ELF-1 (cell line): ENCODE measurements at regions not wholly inside any gene's neighbourhood (a gene's known extent, or its start where the extent isn't known, plus 50 kb on each side); places are given as distances from the start of the nearest gene placed in this dataset.

Experiments used
- DNase-seq: peaks from one replicate; pipeline ENCODE4 v3.0.0-alpha.2; 2016; ENCODE audit warnings: low read depth, low spot score

DNA sequence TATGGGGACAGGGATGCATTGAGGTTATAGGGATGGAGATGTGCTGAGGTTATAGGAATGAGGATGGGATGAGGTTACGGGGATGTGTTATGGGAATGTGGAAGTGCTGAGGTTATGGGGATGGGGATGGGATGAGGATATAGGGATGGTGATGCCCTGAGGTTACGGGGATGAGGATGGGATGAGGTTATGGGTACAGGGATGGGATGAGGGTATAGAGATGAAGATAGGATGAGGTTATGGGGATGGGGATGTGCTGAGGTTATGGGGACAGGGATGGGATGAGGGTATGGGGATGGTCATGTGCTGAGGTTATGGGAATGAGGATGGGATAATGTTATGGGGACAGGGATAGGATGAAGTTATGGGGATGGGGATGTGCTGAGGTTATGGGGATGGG lies 542.8 kb downstream of the CDH26 start:
- DNase-seq = no peak

- no peak for DNase-seq
Measured at GRCh38 chr20:60502881-60503280, 544.7 kb downstream of the CDH26 start.

DNA sequence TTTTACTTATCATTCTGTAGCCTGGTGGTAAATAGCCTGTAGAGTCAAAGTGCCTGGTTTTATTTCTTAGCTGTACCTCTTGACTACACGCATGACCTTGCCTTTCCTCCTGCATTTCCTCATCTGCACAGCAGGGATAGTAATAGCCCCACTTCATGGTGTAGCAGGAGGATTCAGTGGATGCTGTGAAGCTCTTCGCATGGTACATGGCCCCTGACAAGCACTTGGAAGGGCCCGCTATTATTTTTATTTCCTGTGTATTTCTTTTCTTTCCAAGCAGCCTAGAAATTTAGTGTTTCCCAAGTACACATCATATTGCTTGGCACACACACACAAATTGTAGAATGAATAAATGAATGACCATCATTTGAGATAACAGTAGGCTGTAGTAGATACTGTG lies 547.2 kb downstream of the CDH26 start:
- DNase-seq = no peak

DNA sequence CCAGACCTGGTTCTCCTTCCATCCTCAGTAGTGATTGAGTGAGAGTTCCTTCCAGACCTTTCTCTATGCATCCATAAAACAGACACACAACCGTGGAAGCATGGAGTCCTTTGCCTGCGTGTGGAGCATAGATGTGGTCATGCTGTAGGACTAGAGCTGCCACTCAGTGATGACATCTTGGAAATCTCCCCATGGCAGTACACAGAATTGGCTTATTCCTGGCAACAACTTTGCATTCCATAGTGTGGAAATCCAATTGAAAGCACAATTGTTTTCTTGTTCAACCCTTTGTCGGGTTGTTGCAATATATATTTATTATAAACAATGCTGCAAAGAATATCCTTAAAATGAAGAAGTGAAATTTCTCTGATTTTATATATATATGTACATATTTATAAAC lies 547.8 kb downstream of the CDH26 start:
- no peak for DNase-seq

DNA sequence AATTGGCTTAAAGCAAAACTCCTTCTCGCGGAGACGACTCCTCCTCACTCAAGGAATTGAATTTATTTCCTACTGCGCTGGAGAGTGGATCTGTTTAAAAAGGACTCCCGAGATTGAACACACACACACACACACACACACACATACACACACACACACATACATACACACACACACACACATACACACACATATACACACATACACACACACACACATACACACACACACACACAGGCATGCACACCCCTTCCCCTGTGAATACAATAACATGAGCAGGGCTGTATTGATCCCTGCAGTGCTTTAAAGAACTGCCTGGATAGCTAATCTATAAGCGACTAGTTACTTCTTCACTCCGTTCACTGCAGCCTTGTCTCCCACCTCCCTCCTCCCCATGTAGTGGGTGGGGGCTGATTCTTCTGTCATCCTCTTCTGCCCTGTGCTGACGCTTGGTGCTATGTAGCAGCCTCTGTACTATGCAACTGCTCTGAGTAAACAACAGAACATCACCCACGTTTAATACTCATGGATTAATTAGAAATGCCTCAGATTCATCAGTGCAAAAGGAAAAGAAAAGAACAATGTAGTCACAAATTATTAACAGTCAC lies 549.0 kb downstream of the CDH26 start:
- no peak for DNase-seq

- no peak for DNase-seq
Measured at GRCh38 chr20:60509407-60509806, 551.2 kb downstream of the CDH26 start.

DNA sequence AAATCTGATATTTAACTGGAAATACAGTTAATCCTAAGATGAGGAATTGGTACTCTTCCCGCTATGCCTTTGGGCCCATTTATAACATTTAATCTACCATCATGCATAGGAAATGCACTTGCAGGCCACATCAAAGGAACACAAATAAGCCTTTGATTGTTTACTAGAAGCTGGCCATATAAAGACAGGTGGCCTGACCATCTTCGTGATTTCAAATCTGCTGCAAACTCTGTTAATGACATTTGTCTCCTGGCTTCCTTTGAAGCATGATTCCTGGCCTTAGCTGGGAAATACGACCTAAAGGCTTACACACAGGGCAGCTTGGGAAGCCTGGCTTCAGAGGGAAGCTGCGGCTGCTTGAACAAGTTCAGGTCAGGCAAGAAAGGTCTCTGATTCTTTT lies 552.1 kb downstream of the CDH26 start:
- DNase-seq = no peak

GRCh38 chr20:60512443-60512842 lies 554.2 kb downstream of the CDH26 start:
- DNase-seq = peak; percentile 66

DNA sequence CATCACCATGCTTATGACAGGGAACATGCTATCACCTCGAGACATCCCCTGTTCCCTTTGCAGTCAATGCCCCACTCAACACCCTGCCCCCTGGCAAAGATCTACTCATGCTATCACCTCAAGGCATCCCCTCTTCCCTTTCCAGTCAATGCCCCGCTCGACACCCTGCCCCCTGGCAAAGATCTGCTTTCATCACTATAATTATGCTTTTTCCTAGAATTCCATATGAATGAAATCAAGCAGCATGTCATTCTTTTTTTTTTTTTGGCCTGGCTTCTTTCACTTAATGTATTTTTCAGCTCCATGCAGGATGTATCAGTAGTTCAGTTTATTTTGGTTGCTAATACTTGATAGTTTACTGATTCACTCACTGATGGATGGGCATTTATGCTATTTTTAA lies 554.9 kb downstream of the CDH26 start:
- DNase-seq = no peak

GRCh38 chr20:60516442-60516841 lies 558.2 kb downstream of the CDH26 start:
- no peak for DNase-seq

DNA sequence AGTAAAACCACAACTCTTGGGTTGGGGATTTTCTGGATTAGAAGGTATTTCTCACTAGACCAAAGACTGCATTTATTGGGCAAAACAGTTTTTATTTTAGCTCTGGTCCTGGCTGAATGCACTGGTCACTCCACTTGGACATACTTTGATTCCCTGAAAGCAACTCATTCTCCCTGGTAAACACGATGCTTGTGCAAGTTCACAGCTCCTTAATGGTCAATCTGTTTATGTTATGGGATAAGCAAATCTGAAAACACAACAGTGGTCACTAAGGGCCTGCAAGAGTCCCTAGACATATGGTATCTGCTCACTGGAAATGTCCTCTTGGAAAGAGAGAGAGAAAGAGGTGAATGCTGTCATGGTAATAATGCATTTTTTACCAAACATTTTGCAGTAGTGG lies 559.8 kb downstream of the CDH26 start:
- DNase-seq = no peak

GRCh38 chr20:60525397-60525796 lies 567.2 kb downstream of the CDH26 start:
- no peak for DNase-seq

GRCh38 chr20:60527656-60528055 lies 569.4 kb downstream of the CDH26 start:
- no peak for DNase-seq

- no peak for DNase-seq
Measured at GRCh38 chr20:60528141-60528540, 569.9 kb downstream of the CDH26 start.

GRCh38 chr20:60529149-60529548 lies 570.9 kb downstream of the CDH26 start:
- no peak for DNase-seq

DNA sequence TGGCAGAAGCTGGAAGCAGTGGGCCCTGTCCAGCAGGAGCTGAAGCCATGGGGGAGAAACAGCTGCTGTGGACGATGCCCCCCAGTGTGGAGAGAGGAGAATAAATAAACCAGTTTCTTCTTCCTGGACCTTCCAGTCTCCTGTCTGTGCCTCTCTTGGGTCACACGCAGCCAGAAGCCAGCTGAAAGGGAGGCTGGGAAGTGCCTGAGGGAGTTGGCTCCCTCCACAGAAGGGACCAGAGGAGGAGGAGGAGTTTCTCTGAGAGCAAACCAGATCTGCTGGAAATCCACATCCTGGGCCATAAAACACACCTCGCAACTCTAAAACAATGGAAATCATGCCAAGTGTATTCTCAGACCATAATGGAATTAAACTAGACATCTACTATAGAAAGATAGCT lies 577.0 kb downstream of the CDH26 start:
- DNase-seq = peak; percentile 65

GRCh38 chr20:60540591-60540990 lies 582.4 kb downstream of the CDH26 start:
- no peak for DNase-seq

GRCh38 chr20:60541991-60542390 lies 583.8 kb downstream of the CDH26 start:
- no peak for DNase-seq

GRCh38 chr20:60543598-60543997 lies 585.4 kb downstream of the CDH26 start:
- no peak for DNase-seq

GRCh38 chr20:60553095-60553494 lies 594.9 kb downstream of the CDH26 start:
- no peak for DNase-seq

DNA sequence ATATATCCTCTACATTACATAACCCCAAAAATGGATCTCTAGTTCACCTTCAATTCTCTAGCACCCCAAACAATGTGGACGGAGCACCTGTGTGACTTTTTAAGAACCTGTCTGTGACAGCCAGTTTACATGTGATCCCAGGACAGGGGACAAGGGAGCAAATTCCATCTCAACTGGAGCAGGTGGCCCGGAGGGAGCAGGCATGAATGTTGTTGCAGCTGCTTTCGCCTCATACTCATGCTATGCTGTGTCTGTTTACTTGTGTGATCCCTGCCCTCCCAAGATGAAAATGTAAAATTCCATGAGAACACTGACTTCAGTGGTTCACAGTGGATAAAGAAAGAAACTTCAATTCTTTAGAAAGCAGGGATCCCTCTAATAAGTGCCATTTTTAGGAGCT lies 600.3 kb downstream of the CDH26 start:
- no peak for DNase-seq

GRCh38 chr20:60559462-60559861 lies 601.2 kb downstream of the CDH26 start:
- DNase-seq = peak; percentile 89

- DNase-seq = no peak
Measured at GRCh38 chr20:60561052-60561451, 602.8 kb downstream of the CDH26 start.

DNA sequence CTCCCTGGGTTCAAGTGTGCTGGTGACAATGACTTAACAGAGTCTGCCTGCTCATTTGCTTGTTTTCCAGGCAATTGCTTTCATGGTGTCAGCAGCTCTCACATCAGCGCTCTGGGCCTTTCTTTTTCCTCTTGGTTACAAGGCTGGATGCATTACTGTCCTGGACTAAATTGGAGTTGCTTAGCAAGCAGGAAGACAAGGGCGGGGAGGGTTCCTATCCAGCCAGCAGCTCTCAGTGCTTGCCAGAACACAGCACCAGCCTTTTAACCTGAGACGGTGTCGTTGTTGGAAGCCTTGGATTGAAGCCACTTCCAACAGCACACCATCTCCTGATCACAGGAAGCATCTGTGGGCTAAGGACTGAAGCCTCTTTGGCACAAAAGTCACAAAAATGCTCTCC lies 606.9 kb downstream of the CDH26 start:
- no peak for DNase-seq
